WTC11 (cell line): ENCODE measurements at regions not wholly inside any gene's neighbourhood (a gene's known extent, or its start where the extent isn't known, plus 50 kb on each side); places are given as distances from the start of the nearest gene placed in this dataset.

Source experiments
- CTCF ChIP-seq: fragments of 200-600 bp; IDR thresholded peaks from 2 replicates; pipeline ENCODE4 v1.8.0; 2022; ENCODE audit warnings: antibody characterized with exemption
- RELA ChIP-seq: sonication (generic); formaldehyde crosslinking; IDR thresholded peaks from 2 replicates; pipeline ENCODE4 v1.8.1; 2022; ENCODE audit warnings: missing genetic modification reagents, mild to moderate bottlenecking, borderline replicate concordance
- TEAD1 ChIP-seq: sonication (generic); formaldehyde crosslinking; IDR thresholded peaks from 2 replicates; pipeline ENCODE4 v1.8.0; 2022; ENCODE audit warnings: mild to moderate bottlenecking, missing genetic modification reagents
- ZNF232 ChIP-seq: sonication (generic); formaldehyde crosslinking; IDR thresholded peaks from 2 replicates; pipeline ENCODE4 v1.8.0; 2022; ENCODE audit warnings: mild to moderate bottlenecking, missing genetic modification reagents

GRCh38 chr2:81043681-81044080 lies 739.1 kb upstream of the LRRTM1 start:
- TF ChIP-seq ZNF232 (CRISPR knock-in tag) (no peak), CTCF (no peak), TEAD1 (CRISPR knock-in tag) (no peak), RELA (CRISPR knock-in tag) (no peak)
